Natural killer cell (primary cell): ENCODE measurements at regions not wholly inside any gene's neighbourhood (a gene's known extent, or its start where the extent isn't known, plus 50 kb on each side); places are given as distances from the start of the nearest gene placed in this dataset.
"Not testable (repeated sequence)": the region's sequence is repeated elsewhere in the genome, so short reads cannot be mapped to it uniquely, and the experiment has no call there.

ENCODE experiments used
- ATAC-seq, 3 donors: fragments of 150-1000 bp in 2 of 3; fragments of 200-7000 bp in 1 of 3; cut with Tn5 transposase; 1 replicate in 1 of 3; 2 replicates in 2 of 3; pipeline ENCODE4 v1.10.0; 2021; ENCODE audit warnings: mild to moderate bottlenecking in 2 of 3, moderate library complexity in 2 of 3
- DNase-seq, 2 donors: peaks; one replicate each; pipeline versions ENCODE4 v3.0.0 to v3.0.0-alpha.2; 2013 to 2021; ENCODE audit warnings: mixed read lengths in 1 of 2
- H3K27ac ChIP-seq: one replicate; pipeline ENCODE4 v1.5.1; 2013; ENCODE audit warnings: mild to moderate bottlenecking, low read length
- H3K27me3 ChIP-seq: one replicate; pipeline ENCODE4 v1.6.1; 2013; ENCODE audit warnings: low read length; ENCODE audit not compliant: control insufficient read depth, insufficient read depth
- H3K36me3 ChIP-seq: one replicate; pipeline ENCODE4 v1.6.1; 2013; ENCODE audit warnings: low read length; ENCODE audit not compliant: control insufficient read depth, insufficient read depth
- H3K4me1 ChIP-seq: one replicate; pipeline ENCODE4 v1.6.1; 2013; ENCODE audit warnings: low read length; ENCODE audit not compliant: control insufficient read depth, insufficient read depth
- H3K4me3 ChIP-seq: one replicate; pipeline ENCODE4 v1.5.1; 2013; ENCODE audit warnings: low read length
- H3K9me3 ChIP-seq: one replicate; pipeline ENCODE4 v1.6.1; 2013; ENCODE audit warnings: low read length; ENCODE audit not compliant: control insufficient read depth, insufficient read depth
- H3K27ac Mint-ChIP-seq, 2 donors: one replicate each; pipeline ENCODE4 v1.8.0; 2022; ENCODE audit warnings: mild to moderate bottlenecking in 2 of 2, mixed read lengths in 2 of 2, moderate library complexity in 1 of 2
- H3K27me3 Mint-ChIP-seq, 2 donors: one replicate each; pipeline ENCODE4 v1.8.0; 2022; ENCODE audit warnings: low read depth in 2 of 2, mixed read lengths in 2 of 2
- H3K36me3 Mint-ChIP-seq: one replicate; pipeline ENCODE4 v1.8.0; 2022; ENCODE audit warnings: mixed read lengths
- H3K4me1 Mint-ChIP-seq, 2 donors: one replicate each; pipeline ENCODE4 v1.8.0; 2022; ENCODE audit warnings: mixed read lengths in 2 of 2
- H3K4me3 Mint-ChIP-seq: one replicate; pipeline ENCODE4 v1.8.0; 2022; ENCODE audit warnings: mild to moderate bottlenecking, moderate library complexity, mixed read lengths
- H3K9me3 Mint-ChIP-seq, 2 donors: one replicate each; pipeline ENCODE4 v1.8.0; 2022; ENCODE audit warnings: mixed read lengths in 2 of 2
- WGBS: methylation state at CpG from one replicate; pipeline ENCODE4 v1.1.7; 2013; ENCODE audit warnings: missing lambda C conversion rate; ENCODE audit not compliant: insufficient coverage; 5-methylcytosine and 5-hydroxymethylcytosine counted together
- intact Hi-C: fragments of 100-400 bp; cut with micrococcal nuclease; formaldehyde crosslinking; loops from one replicate; pipeline ENCODE4 v1.14.2; 2022
- TF ChIP-seq, protein P1 (sequence below): fragments of 200-600 bp; IDR thresholded peaks from one replicate; pipeline ENCODE4 v1.8.0; 2022; ENCODE audit warnings: antibody characterized with exemption

DNA sequence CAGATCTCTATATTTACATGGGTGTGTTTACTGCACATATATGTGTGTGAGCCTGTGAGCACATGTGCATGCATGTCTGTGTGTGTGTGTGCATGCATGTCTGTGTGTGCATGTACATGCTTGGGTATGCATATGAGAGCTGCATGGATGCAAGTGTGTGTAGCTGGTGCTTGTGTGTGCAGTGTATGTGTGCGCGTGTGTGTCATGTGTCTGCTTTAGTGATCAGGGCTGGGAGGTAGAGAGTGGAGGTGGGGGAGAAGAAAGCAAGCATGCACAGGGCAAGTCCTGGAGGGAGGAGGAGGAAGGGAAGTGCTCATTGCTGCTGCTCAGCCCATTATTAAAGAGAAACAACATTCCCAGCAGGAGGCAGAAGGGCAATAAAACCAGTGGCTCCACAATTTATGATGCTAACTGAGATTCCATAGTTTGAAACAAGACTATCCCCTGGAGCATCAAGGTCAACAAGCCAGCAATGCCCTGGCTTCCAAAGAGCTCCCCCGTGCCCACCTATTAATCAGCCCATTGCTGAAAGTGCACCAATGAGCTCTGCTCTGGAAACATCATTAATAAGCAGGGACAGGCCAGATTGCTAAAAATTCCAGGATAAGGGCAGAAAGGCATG lies 414.0 kb downstream of the MAFB start:
- intact Hi-C loops = no loop called here
- 70% methylated on average over 3 of the region's 3 CpGs for WGBS

DNA sequence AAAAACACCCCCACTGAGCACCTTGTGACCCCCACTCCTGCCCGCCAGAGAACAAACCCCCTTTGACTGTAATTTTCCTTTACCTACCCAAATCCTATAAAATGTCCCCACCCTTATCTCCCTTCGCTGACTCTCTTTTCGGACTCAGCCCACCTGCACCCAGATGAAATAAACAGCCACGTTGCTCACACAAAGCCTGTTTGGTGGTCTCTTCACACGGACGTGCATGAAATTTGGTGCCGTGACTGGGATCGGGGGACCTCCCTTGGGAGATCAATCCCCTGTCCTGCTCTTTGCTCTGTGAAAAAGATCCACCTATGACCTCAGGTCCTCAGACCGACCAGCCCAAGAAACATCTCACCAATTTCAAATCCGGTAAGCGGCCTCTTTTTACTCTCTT lies 419.8 kb downstream of the MAFB start:
- H3K27ac ChIP-seq, DNase-seq, H3K27me3 ChIP-seq, H3K9me3 Mint-ChIP-seq, H3K4me3 ChIP-seq, intact Hi-C loops, ATAC-seq, H3K4me3 Mint-ChIP-seq, H3K27ac Mint-ChIP-seq, H3K4me1 ChIP-seq, H3K27me3 Mint-ChIP-seq, H3K36me3 Mint-ChIP-seq, H3K36me3 ChIP-seq, H3K9me3 ChIP-seq, H3K4me1 Mint-ChIP-seq: not testable (repeated sequence)
- WGBS = 89% methylated on average over 8 of the region's 11 CpGs

More for the DNA sequence above, 414.0 kb downstream of the MAFB start:
- H3K27ac ChIP-seq = no peak overlapping the region
- Mint-ChIP-seq H3K36me3 (no peaks in the 10 kb centered on the region), H3K9me3 (no peaks in the 10 kb centered on the region), H3K27me3 (peaks cover 3 to 6% of the 10 kb centered on the region in 2 donors), H3K27ac (no peak overlapping the region), H3K4me3 (no peak overlapping the region), H3K4me1 (no peaks in the 10 kb centered on the region)
- ATAC-seq (no peak), DNase-seq (no peak)
- H3K27me3 ChIP-seq = no peaks in the 10 kb centered on the region
- no peak overlapping the region for H3K4me3 ChIP-seq
- no peaks in the 10 kb centered on the region for H3K9me3 ChIP-seq
- H3K36me3 ChIP-seq = no peaks in the 10 kb centered on the region
- TF ChIP-seq, protein P1, sequence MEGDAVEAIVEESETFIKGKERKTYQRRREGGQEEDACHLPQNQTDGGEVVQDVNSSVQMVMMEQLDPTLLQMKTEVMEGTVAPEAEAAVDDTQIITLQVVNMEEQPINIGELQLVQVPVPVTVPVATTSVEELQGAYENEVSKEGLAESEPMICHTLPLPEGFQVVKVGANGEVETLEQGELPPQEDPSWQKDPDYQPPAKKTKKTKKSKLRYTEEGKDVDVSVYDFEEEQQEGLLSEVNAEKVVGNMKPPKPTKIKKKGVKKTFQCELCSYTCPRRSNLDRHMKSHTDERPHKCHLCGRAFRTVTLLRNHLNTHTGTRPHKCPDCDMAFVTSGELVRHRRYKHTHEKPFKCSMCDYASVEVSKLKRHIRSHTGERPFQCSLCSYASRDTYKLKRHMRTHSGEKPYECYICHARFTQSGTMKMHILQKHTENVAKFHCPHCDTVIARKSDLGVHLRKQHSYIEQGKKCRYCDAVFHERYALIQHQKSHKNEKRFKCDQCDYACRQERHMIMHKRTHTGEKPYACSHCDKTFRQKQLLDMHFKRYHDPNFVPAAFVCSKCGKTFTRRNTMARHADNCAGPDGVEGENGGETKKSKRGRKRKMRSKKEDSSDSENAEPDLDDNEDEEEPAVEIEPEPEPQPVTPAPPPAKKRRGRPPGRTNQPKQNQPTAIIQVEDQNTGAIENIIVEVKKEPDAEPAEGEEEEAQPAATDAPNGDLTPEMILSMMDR = no peak
- no peaks in the 10 kb centered on the region for H3K4me1 ChIP-seq

DNA sequence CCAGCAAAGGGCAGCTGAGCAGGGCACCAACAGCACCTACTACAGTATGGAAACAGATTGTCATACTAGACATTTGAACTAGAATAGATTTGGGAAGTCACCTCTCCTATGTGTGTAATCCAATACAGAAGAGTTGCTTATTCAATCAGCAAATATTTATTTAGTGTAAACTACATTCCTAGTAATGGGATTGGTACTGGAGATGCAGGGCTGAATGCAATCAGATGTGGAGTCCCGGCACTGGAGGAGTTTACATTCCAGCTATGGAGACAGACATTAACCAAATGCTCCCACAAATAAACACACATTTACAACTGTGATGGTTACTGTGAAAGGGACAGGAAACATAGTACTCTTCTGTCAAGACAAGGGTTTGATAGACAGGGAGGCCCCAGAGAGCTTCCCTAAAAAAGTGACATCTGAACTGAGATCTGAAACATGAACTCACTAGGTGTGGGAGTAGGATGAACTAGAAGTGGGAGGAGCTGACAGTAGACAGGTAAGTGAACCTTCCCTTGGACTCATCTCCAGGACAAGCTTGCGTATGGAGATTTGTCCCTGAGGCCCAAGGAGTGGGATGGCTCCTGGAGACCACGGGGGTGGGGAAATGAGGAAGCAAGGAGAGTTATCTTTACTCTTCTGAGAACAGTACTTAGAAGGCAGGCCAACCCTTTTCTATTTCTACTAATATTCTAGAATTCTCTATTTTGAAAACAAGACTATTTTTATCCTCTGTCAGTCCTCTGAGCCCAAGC lies 420.5 kb downstream of the MAFB start:
- intact Hi-C loops = no loop called here
- Mint-ChIP-seq H3K4me3 (no peak overlapping the region), H3K27me3 (peaks cover 0 to 7% of the 10 kb centered on the region in 2 donors), H3K36me3 (no peaks in the 10 kb centered on the region), H3K27ac (no peak overlapping the region), H3K4me1 (no peaks in the 10 kb centered on the region), H3K9me3 (no peaks in the 10 kb centered on the region)
- H3K4me1 ChIP-seq = no peaks in the 10 kb centered on the region
- H3K4me3 ChIP-seq = no peak overlapping the region
- ATAC-seq (no peak), DNase-seq (no peak)
- TF ChIP-seq, protein P1 = no peak
- no peak overlapping the region for H3K27ac ChIP-seq
- H3K9me3 ChIP-seq = no peaks in the 10 kb centered on the region
- 100% methylated on average over 2 of the region's 3 CpGs for WGBS
- no peaks in the 10 kb centered on the region for H3K27me3 ChIP-seq
- no peaks in the 10 kb centered on the region for H3K36me3 ChIP-seq

DNA sequence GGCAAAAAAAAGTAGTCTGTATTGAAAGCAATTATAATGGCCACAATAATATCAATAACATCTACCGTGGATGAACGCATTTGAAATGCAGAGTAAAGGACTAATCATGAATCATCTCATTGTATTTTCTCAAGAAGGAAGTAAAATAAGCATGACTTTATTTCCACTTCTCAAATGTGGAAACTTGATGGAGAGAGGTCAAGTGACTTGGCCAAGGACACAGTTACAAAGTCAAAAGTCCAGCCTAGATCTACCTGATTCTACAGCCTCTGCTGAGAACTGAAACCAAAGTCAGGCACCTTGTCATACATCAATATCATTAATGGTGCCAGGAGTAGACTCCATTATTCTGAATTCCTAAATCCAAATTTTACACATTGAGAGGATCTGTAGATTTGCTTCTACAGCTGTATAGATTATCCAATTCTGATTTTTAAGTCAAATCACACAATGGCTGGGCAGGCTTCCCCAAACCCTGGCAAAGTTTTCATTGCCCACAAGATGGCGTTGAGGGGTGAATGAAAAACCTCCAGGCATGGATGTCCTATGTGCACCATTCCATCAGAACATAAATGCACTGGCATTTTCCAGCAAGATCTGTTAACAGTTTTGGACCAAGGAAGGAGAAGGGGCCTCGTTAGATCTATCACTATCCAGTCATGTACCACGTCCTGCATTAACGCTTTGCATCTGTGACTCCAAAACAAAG lies 423.1 kb downstream of the MAFB start:
- Histone ChIP-seq H3K4me1 (no peaks in the 10 kb centered on the region), H3K27ac (no peak overlapping the region), H3K9me3 (no peaks in the 10 kb centered on the region), H3K4me3 (no peak overlapping the region), H3K27me3 (no peaks in the 10 kb centered on the region), H3K36me3 (no peaks in the 10 kb centered on the region)
- TF ChIP-seq, protein P1 = no peak
- H3K27me3 Mint-ChIP-seq = peaks cover 0 to 7% of the 10 kb centered on the region in 2 donors
- H3K4me1 Mint-ChIP-seq = no peaks in the 10 kb centered on the region
- no peak overlapping the region for H3K27ac Mint-ChIP-seq
- no peaks in the 10 kb centered on the region for H3K36me3 Mint-ChIP-seq
- H3K4me3 Mint-ChIP-seq = no peak overlapping the region
- ATAC-seq (no peak), DNase-seq (no peak)
- no peaks in the 10 kb centered on the region for H3K9me3 Mint-ChIP-seq
- 62% methylated on average over 4 of the region's 6 CpGs for WGBS
- intact Hi-C loops = no loop called here
